ENCODE measurements at regions not wholly inside any gene's neighbourhood (a gene's known extent, or its start where the extent isn't known, plus 50 kb on each side); places are given as distances from the start of the nearest gene placed in this dataset.

- no peak overlapping the region for H3K14ac ChIP-seq (ENCODE audit: insufficient read length)
- ChIA-PET CTCF (ENCODE audit: partially characterized antibody) (no interaction called here), POLR2A (ENCODE audit: partially characterized antibody) (no interaction called here)
- no peak overlapping the region for H4K5ac ChIP-seq (ENCODE audit: insufficient read length, low read depth, low read length)
- no peak overlapping the region for H4K91ac ChIP-seq (replicated peaks; ENCODE audit: insufficient read length, low read length)
- no peak overlapping the region for H2BK15ac ChIP-seq (ENCODE audit: low read length)
- H2BK5ac ChIP-seq (ENCODE audit: low read depth, low read length) = no peak overlapping the region
- H2BK20ac ChIP-seq (ENCODE audit: low read length) = no peak overlapping the region
- no peak for DNase-seq (ENCODE audit: low read depth in 1 of 2, low spot score in 2 of 2)
- H2BK120ac ChIP-seq (replicated peaks; ENCODE audit: low read depth, low read length) = no peak overlapping the region
- H3K27me3 ChIP-seq (replicated peaks in 1 of 4; ENCODE audit: control insufficient read depth in 3 of 4, extremely low read depth in 1 of 4, insufficient read depth in 3 of 4, low read length in 3 of 4) = peaks cover 0 to 1% (median 0%) of the 10 kb centered on the region in 4 experiments; a peak in 1 of 7 replicates
- H3K4me2 ChIP-seq (ENCODE audit: insufficient read depth in 1 of 2, low read depth in 2 of 2, low read length in 2 of 2) = no peak overlapping the region
- no peak overlapping the region for H4K8ac ChIP-seq (ENCODE audit: extremely low read depth, insufficient read depth, low read length)
- H3K27ac ChIP-seq (ENCODE audit: low read depth, low read length) = no peak overlapping the region
- H3K4ac ChIP-seq (replicated peaks; ENCODE audit: insufficient read length, low read depth, low read length) = no peak overlapping the region
- no peak overlapping the region for H3K56ac ChIP-seq (replicated peaks; ENCODE audit: insufficient read length, low read depth, low read length)
- no peak overlapping the region for H2BK12ac ChIP-seq (ENCODE audit: low read depth, low read length)
- no peak overlapping the region for H3K18ac ChIP-seq (ENCODE audit: extremely low read depth, low read length)
- no peaks in the 10 kb centered on the region for H3K79me1 ChIP-seq (ENCODE audit: low read depth, low read length)
- H3K9ac ChIP-seq (replicated peaks in 1 of 4; ENCODE audit: extremely low read depth in 1 of 4, low read depth in 3 of 4, low read length in 3 of 4) = no peak overlapping the region
- H3K23me2 ChIP-seq (ENCODE audit: low read depth, low read length) = no peaks in the 10 kb centered on the region
- WGBS, 2 experiments (ENCODE audit: extremely low coverage in 1 of 2, insufficient coverage in 1 of 2, insufficient read length in 1 of 2, insufficient replicate concordance in 2 of 2, low coverage in 1 of 2, low lambda C conversion rate in 2 of 2, missing lambda C conversion rate in 1 of 2) = 93% methylated on average over 1 of the region's 1 CpG; no CpG with 5 or more reads in 1 of the 2 experiments
- peak; percentile 57 for FAIRE-seq
- H3K23ac ChIP-seq (ENCODE audit: insufficient read length) = no peak overlapping the region
- no peaks in the 10 kb centered on the region; a peak in 1 of 8 replicates for H3K36me3 ChIP-seq (ENCODE audit: control insufficient read depth in 2 of 4, insufficient read depth in 4 of 4, low read length in 3 of 4)
- no peak overlapping the region for H2AFZ ChIP-seq (ENCODE audit: low read length)
- TF ChIP-seq TAF7 (optimal IDR thresholded peaks at IDR 0.05; ENCODE audit: borderline replicate concordance, low read depth, low read length) (no peak), YY1 (IDR thresholded peaks at IDR 0.05; ENCODE audit: low read depth, low read length) (no peak), USF2 (IDR thresholded peaks at IDR 0.05; ENCODE audit: low read length) (no peak), TBP (IDR thresholded peaks at IDR 0.05; ENCODE audit: low read depth, low read length) (no peak), SP4 (IDR thresholded peaks at IDR 0.05; ENCODE audit: low read length) (no peak), MAFK (IDR thresholded peaks at IDR 0.05; ENCODE audit: low read depth, low read length) (no peak), RBBP5 (IDR thresholded peaks at IDR 0.05; ENCODE audit: borderline replicate concordance, low read depth, low read length) (no peak)
- H4K20me1 ChIP-seq (replicated peaks in 1 of 2; ENCODE audit: control insufficient read depth in 1 of 2, insufficient read depth in 2 of 2, low read length in 2 of 2) = no peaks in the 10 kb centered on the region
- H3K9me3 ChIP-seq (ENCODE audit: insufficient read depth in 2 of 2, low read depth in 1 of 2, low read length in 1 of 2) = no peaks in the 10 kb centered on the region
- H3K4me1 ChIP-seq (replicated peaks in 1 of 4; ENCODE audit: control insufficient read depth in 3 of 4, insufficient read depth in 4 of 4, low read length in 3 of 4) = no peaks in the 10 kb centered on the region
- no peak overlapping the region for H3K4me3 ChIP-seq (ENCODE audit: extremely low read depth in 1 of 4, insufficient read depth in 2 of 4, low read depth in 3 of 4, low read length in 4 of 4)
- no peak overlapping the region for H2AK5ac ChIP-seq (ENCODE audit: low read depth, low read length)
- H3K79me2 ChIP-seq (ENCODE audit: control insufficient read depth in 1 of 2, insufficient read depth in 2 of 2, low read length in 2 of 2) = no peaks in the 10 kb centered on the region
Measured at GRCh38 chr15:39056357-39056756, 491.7 kb upstream of the RASGRP1 start.
